Skin of body (tissue), 1 donor: ENCODE measurements at regions not wholly inside any gene's neighbourhood (a gene's known extent, or its start where the extent isn't known, plus 50 kb on each side); places are given as distances from the start of the nearest gene placed in this dataset.

ENCODE experiments used
- DNase-seq: peaks from one replicate; lab custom pipeline; 2025; lab: John Stamatoyannopoulos, UW

- no peak for DNase-seq
These were observed 1183.4 kb downstream of the AMY1C start for GRCh38 chr1:104932949-104933679.

- no peak for DNase-seq
These were observed 1184.1 kb downstream of the AMY1C start for GRCh38 chr1:104933846-104934245.

GRCh38 chr1:104945406-104945805 is 1195.7 kb downstream of the AMY1C start:
- no peak for DNase-seq

GRCh38 chr1:104946558-104947210 is 1197.0 kb downstream of the AMY1C start:
- no peak for DNase-seq

GRCh38 chr1:104953555-104953954 is 1203.9 kb downstream of the AMY1C start:
- no peak for DNase-seq

- DNase-seq: no peak
These were observed 1223.8 kb downstream of the AMY1C start for GRCh38 chr1:104973516-104973915.

GRCh38 chr1:104979651-104980050 is 1230.0 kb downstream of the AMY1C start:
- DNase-seq: no peak

- no peak for DNase-seq
These were observed 1237.5 kb downstream of the AMY1C start for GRCh38 chr1:104987210-104987609.

- DNase-seq: no peak
These were observed 1239.3 kb downstream of the AMY1C start for GRCh38 chr1:104989012-104989411.

GRCh38 chr1:104991702-104992101 is 1242.0 kb downstream of the AMY1C start:
- DNase-seq: no peak

GRCh38 chr1:105000793-105001192 is 1251.1 kb downstream of the AMY1C start:
- no peak for DNase-seq

GRCh38 chr1:105004515-105004914 is 1254.8 kb downstream of the AMY1C start:
- DNase-seq: no peak

GRCh38 chr1:105005594-105006195 is 1256.0 kb downstream of the AMY1C start:
- DNase-seq: no peak

GRCh38 chr1:105017587-105017986 is 1267.9 kb downstream of the AMY1C start:
- no peak for DNase-seq

GRCh38 chr1:105023719-105024118 is 1274.0 kb downstream of the AMY1C start:
- DNase-seq: no peak

- DNase-seq: no peak
These were observed 1278.3 kb downstream of the AMY1C start for GRCh38 chr1:105027838-105028471.

GRCh38 chr1:105072446-105072845 is 1322.7 kb downstream of the AMY1C start:
- DNase-seq: no peak

- DNase-seq: no peak
These were observed 1323.2 kb downstream of the AMY1C start for GRCh38 chr1:105072850-105073249.

- no peak for DNase-seq
These were observed 1324.0 kb downstream of the AMY1C start for GRCh38 chr1:105073660-105074059.

GRCh38 chr1:105083611-105084010 is 1333.9 kb downstream of the AMY1C start:
- DNase-seq: no peak

GRCh38 chr1:105087506-105087905 is 1337.8 kb downstream of the AMY1C start:
- DNase-seq: no peak

GRCh38 chr1:105088166-105088565 is 1338.5 kb downstream of the AMY1C start:
- DNase-seq: no peak
